LNCAP (cell line): ENCODE measurements at regions not wholly inside any gene's neighbourhood (a gene's known extent, or its start where the extent isn't known, plus 50 kb on each side); places are given as distances from the start of the nearest gene placed in this dataset.

Source experiments
- TF ChIP-seq, protein P1 (sequence below): fragments of 450-650 bp; IDR thresholded peaks from 2 replicates; pipeline ENCODE4 v1.5.1; 2017; ENCODE audit warnings: mild to moderate bottlenecking

DNA sequence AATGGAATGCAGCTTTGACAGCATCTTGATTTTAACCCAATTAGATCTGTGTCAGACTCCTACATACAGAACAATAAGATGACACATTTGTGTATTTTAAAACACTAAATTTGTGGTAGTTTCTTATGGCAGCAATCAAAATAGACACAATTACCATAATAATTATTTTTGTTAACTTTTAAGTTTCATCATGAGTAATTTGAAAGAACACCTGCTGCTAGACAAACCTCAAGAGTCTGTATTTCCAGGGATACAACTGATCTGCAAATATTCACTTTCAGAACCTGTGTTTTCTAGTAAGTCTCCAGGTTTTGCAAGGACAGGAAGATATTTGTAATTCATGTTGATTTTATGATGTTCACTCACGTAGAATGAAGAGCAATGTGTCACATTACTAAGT lies 736.8 kb downstream of the DIPK2A start:
- TF ChIP-seq, protein P1, sequence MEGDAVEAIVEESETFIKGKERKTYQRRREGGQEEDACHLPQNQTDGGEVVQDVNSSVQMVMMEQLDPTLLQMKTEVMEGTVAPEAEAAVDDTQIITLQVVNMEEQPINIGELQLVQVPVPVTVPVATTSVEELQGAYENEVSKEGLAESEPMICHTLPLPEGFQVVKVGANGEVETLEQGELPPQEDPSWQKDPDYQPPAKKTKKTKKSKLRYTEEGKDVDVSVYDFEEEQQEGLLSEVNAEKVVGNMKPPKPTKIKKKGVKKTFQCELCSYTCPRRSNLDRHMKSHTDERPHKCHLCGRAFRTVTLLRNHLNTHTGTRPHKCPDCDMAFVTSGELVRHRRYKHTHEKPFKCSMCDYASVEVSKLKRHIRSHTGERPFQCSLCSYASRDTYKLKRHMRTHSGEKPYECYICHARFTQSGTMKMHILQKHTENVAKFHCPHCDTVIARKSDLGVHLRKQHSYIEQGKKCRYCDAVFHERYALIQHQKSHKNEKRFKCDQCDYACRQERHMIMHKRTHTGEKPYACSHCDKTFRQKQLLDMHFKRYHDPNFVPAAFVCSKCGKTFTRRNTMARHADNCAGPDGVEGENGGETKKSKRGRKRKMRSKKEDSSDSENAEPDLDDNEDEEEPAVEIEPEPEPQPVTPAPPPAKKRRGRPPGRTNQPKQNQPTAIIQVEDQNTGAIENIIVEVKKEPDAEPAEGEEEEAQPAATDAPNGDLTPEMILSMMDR, result no peak

DNA sequence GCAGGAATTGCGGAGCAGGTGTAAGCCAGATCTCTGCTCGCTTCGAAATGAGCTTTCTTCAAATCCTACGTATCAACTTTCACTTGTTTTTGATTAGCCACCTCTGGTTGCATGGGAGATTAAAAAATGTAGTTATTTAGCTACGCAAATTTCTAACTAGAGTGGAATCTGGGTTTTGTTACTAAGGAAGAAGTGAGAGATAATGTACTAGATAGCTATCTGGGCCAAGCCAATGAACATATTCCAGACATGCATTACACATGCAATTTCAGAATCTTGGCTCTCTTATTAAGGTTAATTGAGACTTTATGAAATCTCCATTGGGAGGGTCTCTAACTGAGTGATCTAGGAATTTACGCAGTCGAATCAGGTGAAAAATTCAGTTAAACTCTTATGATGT lies 765.7 kb downstream of the DIPK2A start:
- TF ChIP-seq, protein P1, result no peak

DNA sequence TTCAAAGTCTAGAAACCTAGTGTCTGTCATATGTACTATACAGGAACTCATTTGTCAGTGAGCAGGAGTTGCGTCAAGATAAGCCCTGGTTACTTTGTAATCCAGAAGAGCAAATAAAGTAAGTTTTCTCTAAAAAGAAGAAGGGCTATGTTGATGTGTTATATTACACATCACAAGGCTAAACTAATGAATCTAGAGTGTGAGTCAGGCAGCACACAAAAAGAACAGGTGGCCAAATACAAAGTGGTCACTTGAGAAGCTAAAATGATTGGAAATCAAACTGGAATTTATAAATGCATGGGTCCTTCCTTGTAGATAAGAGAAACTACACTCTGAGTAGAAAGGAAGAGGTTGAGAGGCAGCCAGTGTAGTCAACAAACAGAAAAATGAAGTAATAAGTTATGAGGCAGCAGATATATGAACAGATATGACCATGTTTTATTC lies 771.6 kb downstream of the DIPK2A start:
- TF ChIP-seq, protein P1, result no peak

DNA sequence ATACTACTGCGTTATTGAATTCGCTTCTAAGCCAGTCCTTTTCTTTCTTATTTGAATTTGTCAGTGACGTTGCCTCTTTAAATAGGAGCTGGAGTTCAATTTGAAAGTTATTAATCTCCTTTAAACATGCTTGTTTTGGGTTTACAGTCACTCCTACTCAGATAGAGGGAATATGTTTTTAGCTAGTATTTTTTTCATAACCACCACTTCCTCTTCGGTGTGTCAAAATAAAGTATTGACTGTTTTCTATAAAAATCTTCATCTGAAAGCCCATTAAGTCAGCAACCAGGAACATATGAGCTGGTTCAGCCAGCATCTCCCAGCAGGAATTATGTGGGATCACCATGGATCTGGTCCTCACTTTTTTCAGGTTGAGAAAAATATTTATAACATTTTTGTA lies 772.9 kb downstream of the DIPK2A start:
- TF ChIP-seq, protein P1, result no peak

DNA sequence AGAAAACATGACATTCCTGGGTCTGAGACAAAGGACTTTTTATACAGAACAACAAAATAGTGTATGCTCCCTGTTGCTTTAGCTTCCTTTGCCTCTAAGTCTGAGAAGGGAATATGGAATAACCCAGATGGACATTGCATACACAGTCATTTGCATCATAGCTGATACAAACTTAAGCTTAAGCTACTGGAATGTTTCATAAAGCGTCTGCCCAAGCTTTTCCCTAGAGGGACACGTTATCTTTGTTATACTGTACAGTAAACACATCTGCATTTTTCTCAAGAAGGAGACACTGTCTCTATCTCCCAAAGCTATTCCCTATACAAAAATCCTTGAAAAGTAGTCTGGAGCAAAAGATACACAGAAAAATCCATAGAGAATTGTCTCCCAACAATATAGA lies 775.0 kb downstream of the DIPK2A start:
- TF ChIP-seq, protein P1, result no peak

DNA sequence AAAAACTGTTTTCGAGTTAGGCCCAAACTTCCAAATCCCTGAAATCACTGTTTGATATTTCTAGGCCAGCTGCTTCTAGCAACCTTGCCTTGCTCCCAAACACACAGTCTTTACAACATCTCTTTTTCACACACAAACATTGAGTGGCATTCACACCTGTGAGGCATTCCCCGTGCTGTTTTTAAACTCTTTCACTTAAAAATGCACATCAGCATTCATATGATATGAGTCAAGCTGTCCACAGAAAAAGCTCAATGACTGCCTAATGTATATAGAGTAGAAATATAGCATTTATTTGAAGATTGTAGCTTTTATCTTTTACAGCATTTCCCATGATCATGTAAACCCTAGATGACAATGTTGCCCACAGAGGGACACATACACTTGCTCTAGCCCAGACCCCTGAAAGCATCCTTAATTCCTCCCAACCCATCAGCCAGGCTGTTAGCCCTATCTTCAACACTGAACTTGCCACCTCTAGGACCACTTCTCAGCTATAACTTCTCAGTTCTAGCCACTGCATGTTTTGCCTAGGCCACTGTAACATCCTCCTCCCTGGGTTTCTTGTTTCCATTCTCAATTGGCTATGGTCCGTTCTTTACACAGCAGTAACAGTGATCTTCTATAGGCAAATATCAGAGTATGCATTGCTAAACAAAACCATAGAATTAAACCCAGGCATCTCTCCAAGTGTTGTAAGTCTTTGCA lies 782.6 kb downstream of the DIPK2A start:
- TF ChIP-seq, protein P1, result no peak

DNA sequence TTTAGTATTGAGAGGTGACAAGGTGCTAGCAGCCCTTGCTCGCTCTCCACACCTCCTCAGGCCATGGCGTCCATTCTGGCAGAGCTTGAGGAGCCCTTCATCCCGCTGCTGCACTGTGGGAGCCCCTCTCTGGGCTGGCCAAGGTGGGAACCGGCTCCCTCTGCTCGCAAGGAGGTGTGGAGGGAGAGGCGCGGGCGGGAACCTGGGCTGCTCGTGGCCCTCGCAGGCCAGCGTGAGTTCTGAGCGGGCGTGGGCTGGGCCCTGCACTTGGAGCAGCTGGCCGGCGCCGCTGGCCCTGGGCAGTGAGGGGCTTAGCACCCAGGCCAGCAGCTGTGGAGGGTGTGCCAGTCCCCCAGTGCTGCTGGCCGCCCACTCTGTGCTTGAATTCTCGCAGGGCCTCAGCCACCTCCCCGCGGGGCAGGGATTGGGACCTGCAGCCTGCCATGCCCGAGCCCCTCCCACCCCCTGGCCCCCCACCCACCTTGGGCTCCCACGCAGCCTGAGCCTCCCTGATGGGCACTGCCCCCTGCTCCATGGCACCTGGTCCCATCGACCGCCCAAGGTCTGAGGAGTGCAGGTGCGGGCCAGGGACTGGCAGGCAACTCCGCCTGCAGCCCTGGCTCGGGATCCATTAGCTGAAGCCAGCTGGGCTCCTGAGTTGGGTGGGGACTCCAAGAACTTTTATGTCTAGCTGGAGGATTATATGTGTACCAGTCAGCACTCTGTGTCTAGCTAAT lies 785.2 kb downstream of the DIPK2A start:
- TF ChIP-seq, protein P1, result no peak
